Hepatocyte (in vitro differentiated cells): ENCODE measurements at regions not wholly inside any gene's neighbourhood (a gene's known extent, or its start where the extent isn't known, plus 50 kb on each side); places are given as distances from the start of the nearest gene placed in this dataset.

Experiments
- CTCF ChIP-seq: fragments of 200-600 bp; sonication (generic); IDR thresholded peaks from 2 replicates; pipeline ENCODE4 v1.5.1; 2016; ENCODE audit warnings: antibody characterized with exemption, mild to moderate bottlenecking; ENCODE audit not compliant: poor library complexity
- EZH2 ChIP-seq: fragments of 200-600 bp; sonication (generic); IDR thresholded peaks from 2 replicates; pipeline ENCODE4 v1.6.1; 2016; ENCODE audit warnings: antibody characterized with exemption, mild to moderate bottlenecking, borderline replicate concordance
- EZH2phosphoT487 ChIP-seq: fragments of 200-600 bp; sonication (generic); IDR thresholded peaks from one replicate; pipeline ENCODE4 v1.6.1; 2018; ENCODE audit warnings: antibody characterized with exemption, mild to moderate bottlenecking, low read depth, moderate library complexity; ENCODE audit not compliant: unreplicated experiment, severe bottlenecking

GRCh38 chr2:8315531-8316165 is 366.2 kb upstream of the ID2 start:
- no peak for TF ChIP-seq CTCF
- no peak for TF ChIP-seq EZH2phosphoT487
- TF ChIP-seq EZH2 = no peak
